ENCODE measurements at regions not wholly inside any gene's neighbourhood (a gene's known extent, or its start where the extent isn't known, plus 50 kb on each side); places are given as distances from the start of the nearest gene placed in this dataset.

GRCh38 chr1:87905651-87906050 is 577.0 kb downstream of the LMO4 start:
- Mint-ChIP-seq H3K4me3 (no peak overlapping the region), H3K9me3 (peaks cover 0 to 3% (median 0%) of the 10 kb centered on the region in 5 donors), H3K27ac (no peak overlapping the region), H3K4me1 (no peaks in the 10 kb centered on the region), H3K36me3 (no peaks in the 10 kb centered on the region), H3K27me3 (peaks cover 5 to 24% of the 10 kb centered on the region in 2 donors)
- Histone ChIP-seq H3K4me1 (ENCODE audit: insufficient read depth, low read length) (no peaks in the 10 kb centered on the region), H3K9me3 (ENCODE audit: low read length) (no peaks in the 10 kb centered on the region), H3K27me3 (ENCODE audit: insufficient read depth, low read length, poor library complexity, severe bottlenecking) (no peaks in the 10 kb centered on the region), H3K36me3 (ENCODE audit: insufficient read depth, low read length) (no peaks in the 10 kb centered on the region), H3K27ac (ENCODE audit: low read depth, low read length) (no peak overlapping the region), H3K4me3 (ENCODE audit: low read length) (no peak overlapping the region)
- no peak for DNase-seq
- CTCF ChIA-PET = no interaction called here
- POLR2A ChIA-PET = no interaction called here

GRCh38 chr1:87906078-87906477 is 577.4 kb downstream of the LMO4 start:
- peaks cover 0 to 3% (median 0%) of the 10 kb centered on the region in 5 donors for H3K9me3 Mint-ChIP-seq
- POLR2A ChIA-PET = no interaction called here
- peaks cover 5 to 22% of the 10 kb centered on the region in 2 donors for H3K27me3 Mint-ChIP-seq
- no peak overlapping the region for H3K4me3 Mint-ChIP-seq
- no peaks in the 10 kb centered on the region for H3K36me3 Mint-ChIP-seq
- no peak for DNase-seq
- no peaks in the 10 kb centered on the region for H3K4me1 Mint-ChIP-seq
- Histone ChIP-seq H3K36me3 (ENCODE audit: insufficient read depth, low read length) (no peaks in the 10 kb centered on the region), H3K4me3 (ENCODE audit: low read length) (no peak overlapping the region), H3K4me1 (ENCODE audit: insufficient read depth, low read length) (no peaks in the 10 kb centered on the region), H3K9me3 (ENCODE audit: low read length) (no peaks in the 10 kb centered on the region), H3K27ac (ENCODE audit: low read depth, low read length) (no peak overlapping the region), H3K27me3 (ENCODE audit: insufficient read depth, low read length, poor library complexity, severe bottlenecking) (no peaks in the 10 kb centered on the region)
- H3K27ac Mint-ChIP-seq = no peak overlapping the region
- CTCF ChIA-PET = no interaction called here

- no peaks in the 10 kb centered on the region for H3K36me3 Mint-ChIP-seq
- no peaks in the 10 kb centered on the region for H3K4me1 Mint-ChIP-seq
- Histone ChIP-seq H3K4me3 (ENCODE audit: low read length) (no peak overlapping the region), H3K27ac (ENCODE audit: low read depth, low read length) (no peak overlapping the region), H3K36me3 (ENCODE audit: insufficient read depth, low read length) (no peaks in the 10 kb centered on the region), H3K4me1 (ENCODE audit: insufficient read depth, low read length) (no peaks in the 10 kb centered on the region), H3K27me3 (ENCODE audit: insufficient read depth, low read length, poor library complexity, severe bottlenecking) (no peaks in the 10 kb centered on the region), H3K9me3 (ENCODE audit: low read length) (no peaks in the 10 kb centered on the region)
- H3K4me3 Mint-ChIP-seq = no peak overlapping the region
- peaks cover 7 to 8% of the 10 kb centered on the region in 2 donors for H3K27me3 Mint-ChIP-seq
- no peak overlapping the region for H3K27ac Mint-ChIP-seq
- ChIA-PET POLR2A (no interaction called here), CTCF (no interaction called here)
- peaks cover 9 to 28% (median 18%) of the 10 kb centered on the region in 5 donors for H3K9me3 Mint-ChIP-seq
- no peak for DNase-seq
Measured at GRCh38 chr1:87913361-87913760, 584.7 kb downstream of the LMO4 start.

- POLR2A ChIA-PET = no interaction called here
Measured at GRCh38 chr1:87914396-87914795, 585.7 kb downstream of the LMO4 start.

GRCh38 chr1:87915771-87916170 is 587.1 kb downstream of the LMO4 start:
- no peaks in the 10 kb centered on the region for H3K4me1 Mint-ChIP-seq
- Histone ChIP-seq H3K9me3 (ENCODE audit: low read length) (no peaks in the 10 kb centered on the region), H3K27ac (ENCODE audit: low read depth, low read length) (no peak overlapping the region), H3K4me3 (ENCODE audit: low read length) (no peak overlapping the region), H3K36me3 (ENCODE audit: insufficient read depth, low read length) (no peaks in the 10 kb centered on the region), H3K27me3 (ENCODE audit: insufficient read depth, low read length, poor library complexity, severe bottlenecking) (no peaks in the 10 kb centered on the region), H3K4me1 (ENCODE audit: insufficient read depth, low read length) (no peaks in the 10 kb centered on the region)
- H3K27me3 Mint-ChIP-seq = peaks cover 4 to 16% of the 10 kb centered on the region in 2 donors
- H3K9me3 Mint-ChIP-seq = peaks cover 9 to 24% (median 18%) of the 10 kb centered on the region in 5 donors
- CTCF ChIA-PET = no interaction called here
- DNase-seq = no peak
- H3K36me3 Mint-ChIP-seq = no peaks in the 10 kb centered on the region
- H3K4me3 Mint-ChIP-seq = no peak overlapping the region
- POLR2A ChIA-PET = no interaction called here
- H3K27ac Mint-ChIP-seq = no peak overlapping the region

More at GRCh38 chr1:87914396-87914795, 585.7 kb downstream of the LMO4 start:
- Mint-ChIP-seq H3K36me3 (no peaks in the 10 kb centered on the region), H3K27me3 (peaks cover 7 to 16% of the 10 kb centered on the region in 2 donors), H3K27ac (no peak overlapping the region), H3K9me3 (peaks cover 9 to 28% (median 18%) of the 10 kb centered on the region in 5 donors), H3K4me3 (no peak overlapping the region), H3K4me1 (no peaks in the 10 kb centered on the region)
- Histone ChIP-seq H3K4me1 (ENCODE audit: insufficient read depth, low read length) (no peaks in the 10 kb centered on the region), H3K4me3 (ENCODE audit: low read length) (no peak overlapping the region), H3K27ac (ENCODE audit: low read depth, low read length) (no peak overlapping the region), H3K36me3 (ENCODE audit: insufficient read depth, low read length) (no peaks in the 10 kb centered on the region), H3K27me3 (ENCODE audit: insufficient read depth, low read length, poor library complexity, severe bottlenecking) (no peaks in the 10 kb centered on the region), H3K9me3 (ENCODE audit: low read length) (no peaks in the 10 kb centered on the region)
- CTCF ChIA-PET = no interaction called here
- DNase-seq = no peak

DNA sequence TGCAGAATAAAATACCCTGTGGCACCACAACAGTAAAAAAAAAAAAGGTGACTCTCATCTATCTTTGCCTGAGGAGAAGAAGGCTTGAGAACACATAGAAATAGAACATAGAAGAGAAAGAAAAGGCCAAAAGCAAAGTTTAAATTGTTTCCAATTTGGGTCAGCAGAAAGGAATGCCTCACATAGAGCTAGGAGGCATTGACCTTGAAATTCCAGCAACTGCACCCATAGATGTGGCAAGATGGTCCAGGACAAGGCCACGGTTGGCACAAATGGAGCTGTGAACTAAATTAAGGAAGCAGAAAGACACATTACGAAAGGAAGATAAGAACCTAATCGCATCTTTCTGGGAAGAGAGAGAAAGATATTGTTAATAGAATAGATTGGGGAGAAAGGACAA is 588.3 kb downstream of the LMO4 start:
- no peaks in the 10 kb centered on the region for H3K4me1 ChIP-seq (ENCODE audit: insufficient read depth, low read length)
- Mint-ChIP-seq H3K27me3 (peaks cover 2 to 12% of the 10 kb centered on the region in 2 donors), H3K4me1 (no peaks in the 10 kb centered on the region), H3K27ac (no peak overlapping the region), H3K4me3 (no peak overlapping the region), H3K36me3 (no peaks in the 10 kb centered on the region), H3K9me3 (peaks cover 8 to 24% (median 18%) of the 10 kb centered on the region in 5 donors)
- POLR2A ChIA-PET = no interaction called here
- no peaks in the 10 kb centered on the region for H3K9me3 ChIP-seq (ENCODE audit: low read length)
- H3K27me3 ChIP-seq (ENCODE audit: insufficient read depth, low read length, poor library complexity, severe bottlenecking) = no peaks in the 10 kb centered on the region
- no peaks in the 10 kb centered on the region for H3K36me3 ChIP-seq (ENCODE audit: insufficient read depth, low read length)
- DNase-seq = no peak
- no peak overlapping the region for H3K27ac ChIP-seq (ENCODE audit: low read depth, low read length)
- no peak overlapping the region for H3K4me3 ChIP-seq (ENCODE audit: low read length)
- CTCF ChIA-PET = no interaction called here

DNA sequence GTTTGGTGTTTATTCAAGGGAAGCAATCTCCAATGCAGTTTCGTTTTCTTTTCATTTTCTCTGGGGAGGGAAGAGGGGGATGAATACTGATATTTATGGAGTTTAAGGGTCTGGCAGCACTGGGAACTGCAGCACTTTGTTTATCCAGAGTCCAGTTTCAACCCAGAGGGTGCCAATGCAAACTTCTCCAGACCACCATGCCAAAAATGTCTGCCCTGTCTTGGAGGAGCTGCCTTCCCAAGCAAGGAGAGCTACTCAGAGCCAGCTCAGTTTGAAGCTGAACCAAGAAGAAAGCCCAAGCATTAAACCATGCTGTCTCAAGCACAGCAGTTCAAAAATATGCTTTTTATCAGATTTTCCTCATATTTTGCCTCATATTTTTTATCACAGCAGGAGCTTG is 589.7 kb downstream of the LMO4 start:
- Mint-ChIP-seq H3K27me3 (peaks cover 5 to 14% of the 10 kb centered on the region in 2 donors), H3K9me3 (peaks cover 4 to 12% (median 10%) of the 10 kb centered on the region in 5 donors), H3K36me3 (no peaks in the 10 kb centered on the region), H3K4me3 (no peak overlapping the region), H3K27ac (no peak overlapping the region), H3K4me1 (no peaks in the 10 kb centered on the region)
- Histone ChIP-seq H3K36me3 (ENCODE audit: insufficient read depth, low read length) (no peaks in the 10 kb centered on the region), H3K4me3 (ENCODE audit: low read length) (no peak overlapping the region), H3K9me3 (ENCODE audit: low read length) (no peaks in the 10 kb centered on the region), H3K4me1 (ENCODE audit: insufficient read depth, low read length) (no peaks in the 10 kb centered on the region), H3K27me3 (ENCODE audit: insufficient read depth, low read length, poor library complexity, severe bottlenecking) (no peaks in the 10 kb centered on the region), H3K27ac (ENCODE audit: low read depth, low read length) (no peak overlapping the region)
- DNase-seq = no peak
- ChIA-PET POLR2A (no interaction called here), CTCF (interaction anchor here (1.3 kb wide), 1 partner anchor 36 kb away, joined by 3 read pairs; no protein-coding TSS in a partner anchor)

- H3K4me3 Mint-ChIP-seq = no peak overlapping the region
- H3K27ac Mint-ChIP-seq = no peak overlapping the region
- H3K27me3 Mint-ChIP-seq = peaks cover 4 to 12% of the 10 kb centered on the region in 2 donors
- Histone ChIP-seq H3K36me3 (ENCODE audit: insufficient read depth, low read length) (no peaks in the 10 kb centered on the region), H3K27me3 (ENCODE audit: insufficient read depth, low read length, poor library complexity, severe bottlenecking) (no peaks in the 10 kb centered on the region), H3K27ac (ENCODE audit: low read depth, low read length) (no peak overlapping the region), H3K9me3 (ENCODE audit: low read length) (no peaks in the 10 kb centered on the region), H3K4me3 (ENCODE audit: low read length) (no peak overlapping the region), H3K4me1 (ENCODE audit: insufficient read depth, low read length) (no peaks in the 10 kb centered on the region)
- CTCF ChIA-PET = no interaction called here
- DNase-seq = no peak
- no peaks in the 10 kb centered on the region for H3K36me3 Mint-ChIP-seq
- H3K4me1 Mint-ChIP-seq = no peaks in the 10 kb centered on the region
- H3K9me3 Mint-ChIP-seq = no peaks in the 10 kb centered on the region
- POLR2A ChIA-PET = no interaction called here
Measured at GRCh38 chr1:87922885-87923284, 594.2 kb downstream of the LMO4 start.

Measured in CD8-positive, alpha-beta memory T cell (primary cell).